HFFc6 (cell line): ENCODE measurements at regions not wholly inside any gene's neighbourhood (a gene's known extent, or its start where the extent isn't known, plus 50 kb on each side); places are given as distances from the start of the nearest gene placed in this dataset.

Experiments
- DNase-seq: peaks from one replicate; pipeline ENCODE4 v3.0.0-alpha.2; 2018
- H3K27ac Mint-ChIP-seq: 2 replicates; pipeline ENCODE4 v1.8.0; 2020; ENCODE audit warnings: mild to moderate bottlenecking, mixed read lengths
- H3K27me3 Mint-ChIP-seq: 2 replicates; pipeline ENCODE4 v1.8.0; 2021; ENCODE audit warnings: mild to moderate bottlenecking, moderate library complexity, mixed read lengths; ENCODE audit not compliant: insufficient read depth
- H3K36me3 Mint-ChIP-seq: 2 replicates; pipeline ENCODE4 v1.8.0; 2021; ENCODE audit warnings: low read depth, mixed read lengths
- H3K4me1 Mint-ChIP-seq: 2 replicates; pipeline ENCODE4 v1.8.0; 2020; ENCODE audit warnings: low read depth, mixed read lengths
- H3K4me3 Mint-ChIP-seq: 2 replicates; pipeline ENCODE4 v1.8.0; 2020; ENCODE audit warnings: mild to moderate bottlenecking, moderate library complexity, mixed read lengths
- H3K9me3 Mint-ChIP-seq: 2 replicates; pipeline ENCODE4 v1.8.0; 2020; ENCODE audit warnings: mild to moderate bottlenecking, mixed read lengths
- TF ChIP-seq, protein P1 (sequence below): fragments of 200-600 bp; sonication (generic); IDR thresholded peaks from 2 replicates; pipeline ENCODE4 v1.5.0; 2021; ENCODE audit warnings: antibody characterized with exemption, mild to moderate bottlenecking

DNA sequence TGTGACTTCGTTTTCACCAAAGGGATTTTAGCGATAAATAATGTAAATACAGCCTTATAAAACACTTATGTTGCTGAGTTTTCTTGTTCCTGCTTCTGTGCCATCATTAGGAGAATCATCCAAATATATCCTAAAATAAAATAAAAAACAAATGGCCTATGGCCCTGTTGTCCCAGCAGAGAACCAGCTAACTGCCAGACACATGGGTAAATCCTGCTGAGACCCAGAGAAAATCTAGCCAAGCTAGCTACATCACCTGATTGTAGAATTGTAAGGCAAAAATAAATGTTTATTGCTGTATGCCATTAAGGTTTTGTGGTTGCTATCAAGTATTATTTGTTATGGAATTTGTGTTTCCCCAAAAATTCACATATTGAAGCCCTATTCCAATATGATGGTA, 631.2 kb upstream of the SYNCRIP start:
- Mint-ChIP-seq H3K36me3 (no peaks in the 10 kb centered on the region), H3K27me3 (no peaks in the 10 kb centered on the region; the same call in 1 of the 2 replicates)

DNA sequence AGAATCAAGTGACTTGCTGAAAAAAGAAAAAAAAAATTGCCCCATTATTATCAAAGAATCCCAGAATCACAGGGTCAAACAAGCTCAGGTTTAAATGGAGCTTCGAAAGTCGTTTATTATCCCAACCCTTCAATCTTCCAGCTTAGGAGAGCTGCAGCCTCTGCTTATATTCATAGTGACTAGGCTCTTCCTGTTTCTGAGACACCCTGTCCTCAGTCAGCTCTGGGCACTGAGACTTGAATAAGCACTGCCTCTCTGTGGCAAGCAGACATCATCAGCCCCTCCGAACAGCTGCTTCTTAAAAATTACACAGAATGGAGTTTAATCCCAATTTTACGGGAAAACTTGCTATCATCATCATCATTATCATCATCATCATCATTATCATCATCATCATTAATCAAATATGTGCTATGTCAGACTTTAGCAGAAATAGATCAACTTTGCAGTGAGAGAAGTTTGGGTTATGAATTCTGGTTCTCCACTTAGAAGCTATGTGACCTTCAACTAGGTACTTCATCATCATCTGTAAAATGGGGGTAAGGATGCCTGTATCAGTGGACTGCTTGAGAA, 614.0 kb upstream of the SYNCRIP start:
- DNase-seq = no peak

More for the DNA sequence above, 631.2 kb upstream of the SYNCRIP start:
- Mint-ChIP-seq H3K4me3 (no peak overlapping the region), H3K27ac (no peak overlapping the region), H3K4me1 (no peaks in the 10 kb centered on the region), H3K9me3 (peaks cover 40% of the 10 kb centered on the region)
- TF ChIP-seq, protein P1, sequence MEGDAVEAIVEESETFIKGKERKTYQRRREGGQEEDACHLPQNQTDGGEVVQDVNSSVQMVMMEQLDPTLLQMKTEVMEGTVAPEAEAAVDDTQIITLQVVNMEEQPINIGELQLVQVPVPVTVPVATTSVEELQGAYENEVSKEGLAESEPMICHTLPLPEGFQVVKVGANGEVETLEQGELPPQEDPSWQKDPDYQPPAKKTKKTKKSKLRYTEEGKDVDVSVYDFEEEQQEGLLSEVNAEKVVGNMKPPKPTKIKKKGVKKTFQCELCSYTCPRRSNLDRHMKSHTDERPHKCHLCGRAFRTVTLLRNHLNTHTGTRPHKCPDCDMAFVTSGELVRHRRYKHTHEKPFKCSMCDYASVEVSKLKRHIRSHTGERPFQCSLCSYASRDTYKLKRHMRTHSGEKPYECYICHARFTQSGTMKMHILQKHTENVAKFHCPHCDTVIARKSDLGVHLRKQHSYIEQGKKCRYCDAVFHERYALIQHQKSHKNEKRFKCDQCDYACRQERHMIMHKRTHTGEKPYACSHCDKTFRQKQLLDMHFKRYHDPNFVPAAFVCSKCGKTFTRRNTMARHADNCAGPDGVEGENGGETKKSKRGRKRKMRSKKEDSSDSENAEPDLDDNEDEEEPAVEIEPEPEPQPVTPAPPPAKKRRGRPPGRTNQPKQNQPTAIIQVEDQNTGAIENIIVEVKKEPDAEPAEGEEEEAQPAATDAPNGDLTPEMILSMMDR = no peak
- no peak for DNase-seq

DNA sequence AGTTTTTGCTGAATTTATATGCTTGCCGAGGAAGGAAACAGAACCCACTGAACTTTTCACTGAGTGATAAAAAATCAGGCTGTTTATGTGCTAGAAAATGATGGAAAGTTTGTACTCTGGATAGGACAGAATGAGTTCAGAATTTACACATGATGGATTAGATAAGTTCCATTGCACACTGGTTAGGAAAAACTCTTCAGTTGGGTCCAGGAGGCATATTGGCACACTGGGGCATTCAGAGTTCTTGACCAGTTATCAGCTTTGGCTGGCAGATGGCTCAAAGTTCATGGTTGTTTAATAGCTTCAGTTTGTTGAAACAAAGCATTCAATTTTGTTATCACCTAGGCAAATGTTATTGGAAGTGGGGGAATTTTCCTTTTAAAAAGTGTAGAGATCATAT, 613.3 kb upstream of the SYNCRIP start:
- no peak for DNase-seq

More for the DNA sequence above, 614.0 kb upstream of the SYNCRIP start:
- H3K4me1 Mint-ChIP-seq = no peaks in the 10 kb centered on the region
- H3K36me3 Mint-ChIP-seq = no peaks in the 10 kb centered on the region
- TF ChIP-seq, protein P1 = no peak
- H3K9me3 Mint-ChIP-seq = peaks cover 48% of the 10 kb centered on the region
- no peak overlapping the region for H3K4me3 Mint-ChIP-seq
- no peaks in the 10 kb centered on the region for H3K27me3 Mint-ChIP-seq
- H3K27ac Mint-ChIP-seq = no peak overlapping the region

DNA sequence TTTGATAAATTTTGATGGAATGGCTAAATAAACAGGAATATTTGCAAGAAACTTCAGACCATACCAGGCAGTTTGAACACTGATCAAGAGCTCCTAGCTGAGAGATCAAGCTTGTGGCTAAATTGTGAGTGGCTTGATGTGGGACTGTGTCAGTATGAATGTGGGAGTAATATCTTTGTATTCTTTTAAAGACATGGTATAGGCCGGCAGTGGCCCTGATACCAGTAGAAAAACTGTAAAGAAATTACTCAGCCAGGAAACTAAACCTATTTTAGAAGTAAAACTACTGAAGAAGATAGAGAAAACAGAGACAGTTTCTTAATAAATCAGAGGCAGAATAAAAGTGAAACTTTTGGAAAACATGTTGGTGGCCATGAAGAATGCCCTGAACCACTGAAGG, 608.4 kb upstream of the SYNCRIP start:
- H3K4me1 Mint-ChIP-seq = no peaks in the 10 kb centered on the region
- no peaks in the 10 kb centered on the region for H3K36me3 Mint-ChIP-seq
- DNase-seq = no peak
- TF ChIP-seq, protein P1 = no peak
- H3K9me3 Mint-ChIP-seq = peaks cover 34% of the 10 kb centered on the region
- peaks cover 2% of the 10 kb centered on the region; the same call in 1 of the 2 replicates for H3K27me3 Mint-ChIP-seq
- H3K4me3 Mint-ChIP-seq = no peak overlapping the region
- no peak overlapping the region for H3K27ac Mint-ChIP-seq

More for the DNA sequence above, 613.3 kb upstream of the SYNCRIP start:
- Mint-ChIP-seq H3K36me3 (no peaks in the 10 kb centered on the region), H3K4me3 (no peak overlapping the region), H3K4me1 (no peaks in the 10 kb centered on the region), H3K27me3 (no peaks in the 10 kb centered on the region), H3K27ac (no peak overlapping the region), H3K9me3 (peaks cover 51% of the 10 kb centered on the region)
- TF ChIP-seq, protein P1 = no peak

DNA sequence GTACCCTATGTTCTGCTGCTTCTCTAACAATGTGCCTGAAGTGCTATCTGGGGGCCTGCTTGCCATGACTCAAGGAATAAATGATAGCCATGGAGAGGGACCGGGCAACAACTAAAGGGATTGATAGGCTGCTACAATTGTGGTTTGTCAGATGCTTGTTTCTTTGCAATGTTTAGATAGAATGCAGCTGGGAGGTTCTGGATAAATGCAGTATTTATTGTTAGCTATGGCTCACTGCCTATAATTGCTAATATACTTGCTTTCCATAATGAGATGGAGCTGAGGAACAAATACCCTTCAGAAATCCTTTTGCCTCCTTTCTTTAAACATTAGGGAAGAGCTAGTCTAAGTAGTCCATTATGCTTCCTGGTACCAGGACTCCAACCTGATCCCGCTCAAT, 575.2 kb upstream of the SYNCRIP start:
- peaks cover 21% of the 10 kb centered on the region for H3K9me3 Mint-ChIP-seq
- no peak overlapping the region for H3K4me3 Mint-ChIP-seq
- no peaks in the 10 kb centered on the region for H3K27me3 Mint-ChIP-seq
- H3K36me3 Mint-ChIP-seq = no peaks in the 10 kb centered on the region
- TF ChIP-seq, protein P1 = no peak
- H3K4me1 Mint-ChIP-seq = no peaks in the 10 kb centered on the region
- H3K27ac Mint-ChIP-seq = no peak overlapping the region
- no peak for DNase-seq
